ENCODE measurements at regions not wholly inside any gene's neighbourhood (a gene's known extent, or its start where the extent isn't known, plus 50 kb on each side); places are given as distances from the start of the nearest gene placed in this dataset.
A peak's percentile ranks its signal among the peaks of the same experiment; 100 is the strongest.

DNA sequence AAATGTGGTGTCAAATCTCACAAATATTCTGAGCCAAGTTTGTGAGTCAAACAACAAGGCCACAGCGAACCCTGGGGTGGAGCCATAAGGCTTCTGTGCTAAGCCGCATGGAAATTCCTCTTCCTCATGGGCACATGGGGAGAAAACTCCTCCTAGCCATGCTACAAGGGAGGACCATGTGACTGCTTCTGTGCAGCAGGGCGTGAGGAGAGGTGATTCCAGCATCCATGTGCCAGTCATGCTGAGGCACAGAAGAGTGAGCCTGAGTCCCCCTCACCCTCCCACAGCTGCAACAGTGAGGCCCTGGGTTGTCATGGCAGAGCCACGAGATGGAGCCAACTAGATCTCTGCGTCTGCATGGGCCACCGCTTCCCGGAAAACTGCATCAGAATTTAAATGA is 488.8 kb upstream of the RAB6C start:
- CTCF ChIA-PET (ENCODE audit: low intra/inter-chr PET ratio, low total read pairs): no interaction called here

GRCh38 chr2:129491308-129491707 is 488.2 kb upstream of the RAB6C start:
- ChIA-PET CTCF (ENCODE audit: low intra/inter-chr PET ratio, low total read pairs) (no interaction called here), POLR2A (no interaction called here)
- no TSS peak for BruUV-seq (replicated peaks)
- no peak overlapping the region for H3K4me2 ChIP-seq (ENCODE audit: low read depth, low read length)
- in situ Hi-C loops (cut with HindIII; ENCODE audit: extremely low pct_ligation_motif_present, low pct_unique_long_range_greater_than_20kb) (no loop called here), intact Hi-C loops (cut with micrococcal nuclease; ENCODE audit: unreplicated experiment) (no loop called here)
- TF ChIP-seq KMT2A (CRISPR knock-in tag; IDR thresholded peaks at IDR 0.05) (no peak), MAFF (IDR thresholded peaks at IDR 0.05; ENCODE audit: low read depth, low read length) (peak; percentile 56), MAFK (conservative IDR thresholded peaks at IDR 0.05 in 1 of 2, IDR thresholded peaks at IDR 0.05 in 1 of 2; ENCODE audit: low read length in 2 of 2) (peak; percentile 54 to 73)
- 0% methylated on average over 2 of the region's 2 CpGs for WGBS (ENCODE audit: low lambda C conversion rate)
- H3K36me3 ChIP-seq (replicated peaks in 1 of 2; ENCODE audit: control insufficient read depth in 1 of 2, insufficient read depth in 2 of 2, low read length in 2 of 2): no peaks in the 10 kb centered on the region
- FAIRE-seq (no peak), DNase-seq (ENCODE audit: low spot score) (no peak), ATAC-seq (no peak)
- no peak overlapping the region for H2AFZ ChIP-seq (ENCODE audit: low read length)
- H4K20me1 ChIP-seq (ENCODE audit: insufficient read depth, low read length): no peaks in the 10 kb centered on the region
- H3K79me2 ChIP-seq (ENCODE audit: insufficient read depth, low read length): no peaks in the 10 kb centered on the region
- no peak overlapping the region for H3K9ac ChIP-seq (ENCODE audit: insufficient read depth, low read depth, low read length)
- H3K4me3 ChIP-seq (replicated peaks in 1 of 3; ENCODE audit: insufficient read depth in 1 of 3, low read depth in 2 of 3, low read length in 3 of 3): no peak overlapping the region
- peaks cover 0 to 8% of the 10 kb centered on the region in 2 experiments; a peak in 2 of 5 replicates for H3K27me3 ChIP-seq (ENCODE audit: control insufficient read depth in 1 of 2, insufficient read depth in 2 of 2, low read length in 2 of 2)
- H3K9me3 ChIP-seq (ENCODE audit: low read length): no peaks in the 10 kb centered on the region
- H3K4me1 ChIP-seq (ENCODE audit: insufficient read depth, low read length): no peaks in the 10 kb centered on the region
- no peak overlapping the region for H3K27ac ChIP-seq (ENCODE audit: extremely low read length, insufficient read depth, low read length)

More for the DNA sequence above, 488.8 kb upstream of the RAB6C start:
- ATAC-seq (no peak), DNase-seq (ENCODE audit: low spot score) (no peak), FAIRE-seq (no peak)
- no peaks in the 10 kb centered on the region for H4K20me1 ChIP-seq (ENCODE audit: insufficient read depth, low read length)
- WGBS (ENCODE audit: low lambda C conversion rate): 32% methylated on average over 5 of the region's 7 CpGs
- no peaks in the 10 kb centered on the region for H3K36me3 ChIP-seq (replicated peaks in 1 of 2; ENCODE audit: control insufficient read depth in 1 of 2, insufficient read depth in 2 of 2, low read length in 2 of 2)
- intact Hi-C loops (cut with micrococcal nuclease; ENCODE audit: unreplicated experiment): no loop called here
- H3K79me2 ChIP-seq (ENCODE audit: insufficient read depth, low read length): no peaks in the 10 kb centered on the region
- no peak overlapping the region for H3K9ac ChIP-seq (ENCODE audit: insufficient read depth, low read depth, low read length)
- no peak overlapping the region for H3K4me2 ChIP-seq (ENCODE audit: low read depth, low read length)
- H3K4me1 ChIP-seq (ENCODE audit: insufficient read depth, low read length): no peaks in the 10 kb centered on the region
- H3K4me3 ChIP-seq (replicated peaks in 1 of 3; ENCODE audit: insufficient read depth in 1 of 3, low read depth in 2 of 3, low read length in 3 of 3): no peak overlapping the region
- POLR2A ChIA-PET: no interaction called here
- H3K27me3 ChIP-seq (ENCODE audit: control insufficient read depth in 1 of 2, insufficient read depth in 2 of 2, low read length in 2 of 2): peaks cover 0 to 8% of the 10 kb centered on the region in 2 experiments; a peak in 2 of 5 replicates
- BruUV-seq (replicated peaks): no TSS peak
- no peak overlapping the region for H2AFZ ChIP-seq (ENCODE audit: low read length)
- in situ Hi-C loops (cut with HindIII; ENCODE audit: extremely low pct_ligation_motif_present, low pct_unique_long_range_greater_than_20kb): no loop called here
- no peaks in the 10 kb centered on the region for H3K9me3 ChIP-seq (ENCODE audit: low read length)
- no peak overlapping the region for H3K27ac ChIP-seq (ENCODE audit: extremely low read length, insufficient read depth, low read length)
- TF ChIP-seq MNT (IDR thresholded peaks at IDR 0.05) (peak; percentile 57), ZNF205 (CRISPR knock-in tag; IDR thresholded peaks at IDR 0.05) (no peak)
